ENCODE measurements at regions not wholly inside any gene's neighbourhood (a gene's known extent, or its start where the extent isn't known, plus 50 kb on each side); places are given as distances from the start of the nearest gene placed in this dataset.

DNA sequence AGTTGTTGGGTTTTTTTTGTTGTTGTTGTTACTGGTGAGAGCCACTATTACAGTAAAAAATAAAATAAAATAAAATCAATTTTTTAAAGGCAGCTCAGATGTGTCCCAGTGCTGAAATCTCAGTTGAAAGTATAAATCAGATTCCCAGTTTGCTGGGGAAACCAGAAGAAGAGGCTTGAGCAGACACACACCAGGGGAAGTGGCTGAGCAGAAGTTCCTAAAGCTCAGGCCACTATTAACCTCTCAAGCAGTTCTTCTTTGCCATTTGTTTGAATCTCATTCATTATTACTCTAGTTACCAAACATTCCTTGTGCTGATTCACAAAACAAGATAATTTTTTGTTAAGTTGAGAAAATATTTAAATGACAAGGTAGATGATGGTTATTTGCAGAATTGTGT lies 70.9 kb upstream of the ZSWIM6 start (continued):
- TF ChIP-seq, protein P1, sequence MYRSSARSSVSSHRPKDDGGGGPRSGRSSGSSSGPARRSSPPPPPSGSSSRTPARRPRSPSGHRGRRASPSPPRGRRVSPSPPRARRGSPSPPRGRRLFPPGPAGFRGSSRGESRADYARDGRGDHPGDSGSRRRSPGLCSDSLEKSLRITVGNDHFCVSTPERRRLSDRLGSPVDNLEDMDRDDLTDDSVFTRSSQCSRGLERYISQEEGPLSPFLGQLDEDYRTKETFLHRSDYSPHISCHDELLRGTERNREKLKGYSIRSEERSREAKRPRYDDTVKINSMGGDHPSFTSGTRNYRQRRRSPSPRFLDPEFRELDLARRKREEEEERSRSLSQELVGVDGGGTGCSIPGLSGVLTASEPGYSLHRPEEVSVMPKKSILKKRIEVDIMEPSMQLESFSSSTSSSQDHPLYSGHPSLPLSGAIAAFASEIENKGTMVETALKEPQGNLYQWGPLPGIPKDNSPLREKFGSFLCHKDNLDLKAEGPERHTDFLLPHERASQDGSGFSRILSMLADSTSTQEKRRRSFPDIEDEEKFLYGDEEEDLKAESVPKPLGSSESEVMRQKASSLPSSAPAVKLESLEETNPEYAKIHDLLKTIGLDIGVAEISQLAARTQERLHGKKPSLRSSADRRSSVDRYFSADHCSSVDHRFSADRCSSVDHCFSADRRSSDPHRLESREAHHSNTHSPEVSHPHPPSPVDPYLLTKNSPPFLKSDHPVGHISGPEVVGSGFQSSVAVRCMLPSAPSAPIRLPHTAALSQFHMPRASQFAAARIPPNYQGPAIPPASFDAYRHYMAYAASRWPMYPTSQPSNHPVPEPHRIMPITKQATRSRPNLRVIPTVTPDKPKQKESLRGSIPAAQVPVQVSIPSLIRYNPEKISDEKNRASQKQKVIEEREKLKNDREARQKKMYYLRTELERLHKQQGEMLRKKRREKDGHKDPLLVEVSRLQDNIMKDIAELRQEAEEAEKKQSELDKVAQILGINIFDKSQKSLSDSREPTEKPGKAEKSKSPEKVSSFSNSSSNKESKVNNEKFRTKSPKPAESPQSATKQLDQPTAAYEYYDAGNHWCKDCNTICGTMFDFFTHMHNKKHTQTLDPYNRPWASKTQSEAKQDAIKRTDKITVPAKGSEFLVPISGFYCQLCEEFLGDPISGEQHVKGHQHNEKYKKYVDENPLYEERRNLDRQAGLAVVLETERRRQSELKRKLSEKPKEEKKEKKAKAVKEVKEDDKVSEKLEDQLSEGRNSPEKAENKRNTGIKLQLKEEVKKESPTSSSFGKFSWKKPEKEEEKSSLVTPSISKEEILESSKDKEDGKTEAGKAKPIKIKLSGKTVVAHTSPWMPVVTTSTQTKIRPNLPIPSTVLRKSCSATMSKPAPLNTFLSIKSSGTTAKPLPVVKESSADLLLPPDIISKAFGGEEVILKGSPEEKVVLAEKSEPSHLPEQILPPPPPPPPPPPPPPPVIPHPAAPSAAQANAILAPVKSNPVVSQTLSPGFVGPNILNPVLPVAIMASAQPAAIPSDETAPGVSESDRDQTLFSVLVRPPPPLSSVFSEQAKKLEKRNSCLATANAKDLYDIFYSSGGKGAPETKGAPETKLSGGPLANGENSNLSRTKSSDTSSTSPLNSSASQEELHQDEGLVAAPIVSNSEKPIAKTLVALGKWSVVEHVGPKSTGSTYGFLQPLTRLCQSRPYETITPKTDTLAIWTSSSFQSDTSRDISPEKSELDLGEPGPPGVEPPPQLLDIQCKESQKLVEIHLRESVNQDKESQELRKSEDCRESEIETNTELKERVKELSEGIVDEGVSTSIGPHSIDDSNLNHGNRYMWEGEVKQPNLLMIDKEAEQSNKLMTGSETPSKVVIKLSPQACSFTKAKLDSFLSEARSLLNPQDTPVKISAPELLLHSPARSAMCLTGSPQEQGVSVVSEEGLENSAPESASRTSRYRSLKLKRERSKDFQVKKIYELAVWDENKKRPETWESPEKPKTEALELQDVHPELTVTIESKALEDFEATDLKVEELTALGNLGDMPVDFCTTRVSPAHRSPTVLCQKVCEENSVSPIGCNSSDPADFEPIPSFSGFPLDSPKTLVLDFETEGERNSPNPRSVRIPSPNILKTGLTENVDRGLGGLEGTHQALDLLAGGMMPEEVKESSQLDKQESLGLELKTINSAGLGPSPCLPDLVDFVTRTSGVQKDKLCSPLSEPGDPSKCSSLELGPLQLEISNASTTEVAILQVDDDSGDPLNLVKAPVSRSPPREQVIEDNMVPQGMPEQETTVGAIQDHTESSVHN (IDR thresholded peaks at IDR 0.05; ENCODE audit: borderline replicate concordance in 1 of 2, low read depth in 1 of 2), result no peak
- TF ChIP-seq CBX3 (IDR thresholded peaks at IDR 0.05; ENCODE audit: borderline replicate concordance in 1 of 2, low read length in 2 of 2), result no peak
- TF ChIP-seq, protein P2, sequence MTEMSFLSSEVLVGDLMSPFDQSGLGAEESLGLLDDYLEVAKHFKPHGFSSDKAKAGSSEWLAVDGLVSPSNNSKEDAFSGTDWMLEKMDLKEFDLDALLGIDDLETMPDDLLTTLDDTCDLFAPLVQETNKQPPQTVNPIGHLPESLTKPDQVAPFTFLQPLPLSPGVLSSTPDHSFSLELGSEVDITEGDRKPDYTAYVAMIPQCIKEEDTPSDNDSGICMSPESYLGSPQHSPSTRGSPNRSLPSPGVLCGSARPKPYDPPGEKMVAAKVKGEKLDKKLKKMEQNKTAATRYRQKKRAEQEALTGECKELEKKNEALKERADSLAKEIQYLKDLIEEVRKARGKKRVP (CRISPR knock-in tag; IDR thresholded peaks at IDR 0.05), result no peak
- TF ChIP-seq RBM17 (IDR thresholded peaks at IDR 0.05; ENCODE audit: borderline replicate concordance, low read depth, low read length), result no peak
- no peak for TF ChIP-seq MBD2 (IDR thresholded peaks at IDR 0.05; ENCODE audit: borderline replicate concordance, low read depth)
- TF ChIP-seq CHD1 (IDR thresholded peaks at IDR 0.05; ENCODE audit: low read length), result no peak
- TF ChIP-seq, protein P3, sequence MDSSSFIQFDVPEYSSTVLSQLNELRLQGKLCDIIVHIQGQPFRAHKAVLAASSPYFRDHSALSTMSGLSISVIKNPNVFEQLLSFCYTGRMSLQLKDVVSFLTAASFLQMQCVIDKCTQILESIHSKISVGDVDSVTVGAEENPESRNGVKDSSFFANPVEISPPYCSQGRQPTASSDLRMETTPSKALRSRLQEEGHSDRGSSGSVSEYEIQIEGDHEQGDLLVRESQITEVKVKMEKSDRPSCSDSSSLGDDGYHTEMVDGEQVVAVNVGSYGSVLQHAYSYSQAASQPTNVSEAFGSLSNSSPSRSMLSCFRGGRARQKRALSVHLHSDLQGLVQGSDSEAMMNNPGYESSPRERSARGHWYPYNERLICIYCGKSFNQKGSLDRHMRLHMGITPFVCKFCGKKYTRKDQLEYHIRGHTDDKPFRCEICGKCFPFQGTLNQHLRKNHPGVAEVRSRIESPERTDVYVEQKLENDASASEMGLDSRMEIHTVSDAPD (CRISPR knock-in tag; IDR thresholded peaks at IDR 0.05), result no peak
- TF ChIP-seq ZNF551 (CRISPR knock-in tag; IDR thresholded peaks at IDR 0.05), result no peak
- no peak for TF ChIP-seq CHD2 (IDR thresholded peaks at IDR 0.05; ENCODE audit: low read depth, low read length)
- no peak for TF ChIP-seq NFYB (IDR thresholded peaks at IDR 0.05; ENCODE audit: extremely low read depth, insufficient read length)

Data from K562 (cell line).